GM12865 (cell line): ENCODE measurements at regions not wholly inside any gene's neighbourhood (a gene's known extent, or its start where the extent isn't known, plus 50 kb on each side); places are given as distances from the start of the nearest gene placed in this dataset.

ENCODE experiments used
- DNase-seq: peaks from one replicate; pipeline ENCODE4 v3.0.0; 2010; ENCODE audit warnings: low read depth
- H3K4me3 ChIP-seq: 2 replicates; pipeline ENCODE4 v1.5.1; 2011; ENCODE audit warnings: mild to moderate bottlenecking, low read depth, low read length, control low read depth
- TF ChIP-seq, protein P1 (sequence below): IDR thresholded peaks from 2 replicates; pipeline ENCODE4 v1.5.1; 2011; ENCODE audit warnings: low read length, control low read depth, low read depth, inconsistent platforms; ENCODE audit not compliant: insufficient read depth; ENCODE audit errors: missing control alignments

DNA sequence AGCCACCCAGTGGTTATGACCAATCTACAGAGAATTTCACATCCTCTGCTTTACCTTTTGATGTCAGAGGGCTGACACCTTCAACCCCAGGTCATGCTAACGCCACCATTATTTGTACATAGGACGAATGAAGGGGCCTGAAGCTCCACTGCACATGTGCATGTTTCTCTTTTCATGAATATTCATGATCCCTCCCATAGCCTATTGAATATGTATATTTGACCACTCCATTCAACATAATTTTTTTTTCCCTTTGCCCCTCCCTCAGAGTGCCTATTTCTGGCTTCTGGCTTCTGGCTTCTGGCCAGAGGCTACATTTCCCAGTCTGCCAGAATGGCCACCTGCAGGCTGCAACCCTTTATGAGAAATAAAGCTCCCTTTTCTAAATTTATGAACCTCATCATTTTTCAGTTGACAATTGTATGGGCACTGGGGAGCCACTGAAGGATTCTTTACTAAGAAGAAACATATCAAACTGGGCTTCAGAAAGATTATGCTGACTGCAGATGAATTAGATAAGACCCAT lies 406.7 kb downstream of the SIPA1L2 start:
- H3K4me3 ChIP-seq: no peak overlapping the region
- DNase-seq: no peak
- TF ChIP-seq, protein P1, sequence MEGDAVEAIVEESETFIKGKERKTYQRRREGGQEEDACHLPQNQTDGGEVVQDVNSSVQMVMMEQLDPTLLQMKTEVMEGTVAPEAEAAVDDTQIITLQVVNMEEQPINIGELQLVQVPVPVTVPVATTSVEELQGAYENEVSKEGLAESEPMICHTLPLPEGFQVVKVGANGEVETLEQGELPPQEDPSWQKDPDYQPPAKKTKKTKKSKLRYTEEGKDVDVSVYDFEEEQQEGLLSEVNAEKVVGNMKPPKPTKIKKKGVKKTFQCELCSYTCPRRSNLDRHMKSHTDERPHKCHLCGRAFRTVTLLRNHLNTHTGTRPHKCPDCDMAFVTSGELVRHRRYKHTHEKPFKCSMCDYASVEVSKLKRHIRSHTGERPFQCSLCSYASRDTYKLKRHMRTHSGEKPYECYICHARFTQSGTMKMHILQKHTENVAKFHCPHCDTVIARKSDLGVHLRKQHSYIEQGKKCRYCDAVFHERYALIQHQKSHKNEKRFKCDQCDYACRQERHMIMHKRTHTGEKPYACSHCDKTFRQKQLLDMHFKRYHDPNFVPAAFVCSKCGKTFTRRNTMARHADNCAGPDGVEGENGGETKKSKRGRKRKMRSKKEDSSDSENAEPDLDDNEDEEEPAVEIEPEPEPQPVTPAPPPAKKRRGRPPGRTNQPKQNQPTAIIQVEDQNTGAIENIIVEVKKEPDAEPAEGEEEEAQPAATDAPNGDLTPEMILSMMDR: no peak

DNA sequence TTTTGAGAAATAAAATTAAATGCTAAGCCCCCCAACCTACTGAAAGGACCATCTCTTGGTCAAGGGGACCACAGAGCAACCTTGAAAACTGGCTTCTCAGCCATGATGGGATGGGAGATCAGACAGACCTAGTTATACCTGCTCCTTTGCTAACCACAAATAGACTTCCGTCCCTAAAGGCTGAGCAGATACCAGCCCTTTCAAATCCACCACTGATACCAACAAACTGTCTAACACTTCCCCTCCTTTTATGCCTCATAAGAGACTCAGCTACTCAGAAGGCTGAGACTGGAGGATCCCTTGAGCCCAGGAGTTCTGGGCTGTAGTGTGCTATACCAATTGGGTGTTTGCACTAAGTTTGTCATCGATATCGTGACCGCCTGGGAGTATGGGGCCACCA lies 407.3 kb downstream of the SIPA1L2 start:
- DNase-seq: no peak
- TF ChIP-seq, protein P1: no peak
- H3K4me3 ChIP-seq: no peak overlapping the region

DNA sequence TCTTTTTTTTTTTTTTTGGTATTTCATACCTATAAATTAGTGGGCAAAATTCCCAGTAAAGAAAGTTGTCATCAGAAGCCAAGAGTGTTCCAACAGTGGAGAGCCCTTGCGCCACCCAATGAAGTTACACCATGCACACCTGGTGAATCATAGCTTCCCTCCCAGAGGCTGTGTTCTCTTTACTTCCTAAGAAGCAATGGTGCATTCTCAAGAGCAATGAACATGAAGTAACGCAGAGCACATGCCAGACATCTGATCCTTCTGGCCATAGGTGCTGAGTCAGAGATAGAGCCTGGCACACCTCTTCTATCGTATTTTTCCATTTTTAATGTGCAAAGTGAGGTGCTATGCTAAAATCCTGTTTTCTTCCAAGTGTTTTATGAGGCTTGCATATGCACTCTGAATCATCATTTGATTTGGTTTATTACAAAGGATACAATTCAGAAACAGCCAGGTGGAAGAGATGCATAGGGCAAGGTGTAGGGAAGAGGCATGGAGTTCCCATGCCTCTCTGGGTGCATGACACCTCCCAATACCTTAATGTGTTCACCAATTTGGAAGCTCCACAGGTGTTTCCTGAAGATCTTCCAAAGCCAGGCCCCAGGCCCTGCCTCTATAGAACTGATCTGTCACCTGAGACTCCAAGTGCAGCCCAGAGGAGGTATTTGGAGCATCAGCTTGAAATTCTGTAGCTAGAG lies 408.0 kb downstream of the SIPA1L2 start:
- no peak overlapping the region for H3K4me3 ChIP-seq
- TF ChIP-seq, protein P1: no peak
- DNase-seq: no peak

DNA sequence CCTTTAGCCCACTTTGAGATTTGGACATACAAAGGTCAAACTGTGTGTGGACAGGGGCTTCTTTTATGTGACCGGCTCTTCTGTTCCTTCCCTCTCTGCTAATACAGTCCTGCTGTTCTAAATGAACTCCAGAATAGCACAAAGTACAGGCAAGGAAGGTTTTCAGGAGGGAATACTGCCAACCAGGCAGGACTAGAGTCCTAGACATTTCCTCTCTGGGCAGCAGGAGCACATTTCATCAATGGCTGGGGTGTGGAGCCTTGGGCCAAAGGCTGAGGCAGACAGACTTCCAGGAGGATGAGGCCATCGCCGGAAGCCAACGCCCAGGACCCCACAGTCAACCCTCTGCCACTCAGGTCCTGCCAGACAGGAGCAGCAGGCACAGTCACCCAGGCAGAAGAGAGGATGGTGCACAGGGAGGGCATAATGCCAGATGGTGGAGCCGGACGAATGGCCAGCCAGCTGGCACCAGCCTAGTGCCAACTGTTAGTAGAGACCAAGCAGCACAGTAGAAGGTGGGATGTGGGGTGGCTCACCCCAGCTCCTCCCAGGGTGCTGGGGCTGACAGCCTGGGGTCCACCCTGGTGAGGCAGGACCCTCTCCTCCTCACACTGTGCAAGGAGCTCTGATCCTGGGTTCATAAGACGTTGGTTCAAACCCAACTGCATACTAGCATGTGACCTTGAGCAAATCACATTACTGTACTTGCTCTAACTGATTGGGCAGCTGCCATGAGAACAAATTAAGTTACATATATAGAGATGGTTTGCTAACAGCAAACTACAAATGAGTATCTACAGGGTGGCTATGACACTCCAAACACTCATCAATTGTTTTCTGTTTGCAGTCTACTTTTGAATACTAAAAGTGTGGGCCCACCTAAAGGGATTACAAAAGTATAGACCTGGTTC lies 410.7 kb downstream of the SIPA1L2 start:
- TF ChIP-seq, protein P1: no peak
- DNase-seq: no peak
- no peak overlapping the region for H3K4me3 ChIP-seq

DNA sequence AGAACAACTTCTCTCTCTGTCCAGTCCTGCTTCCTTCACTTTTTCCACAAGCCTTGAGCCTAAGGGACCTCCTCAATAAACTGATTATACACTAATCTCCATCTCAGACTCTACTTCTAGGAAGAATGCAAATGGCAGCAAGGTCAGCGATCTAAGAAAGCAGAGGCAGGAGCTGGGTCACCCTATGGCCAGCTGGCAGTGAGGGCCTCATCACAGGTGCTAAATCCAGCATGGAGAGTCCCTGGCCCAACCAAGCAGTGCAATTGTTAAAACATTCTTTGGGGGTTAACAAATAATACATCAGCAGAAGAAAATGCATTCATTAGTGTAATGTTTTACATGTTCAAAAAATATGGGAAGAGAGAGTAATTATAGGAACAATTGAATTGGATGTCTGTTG lies 416.0 kb downstream of the SIPA1L2 start:
- no peak overlapping the region for H3K4me3 ChIP-seq
- no peak for DNase-seq
- TF ChIP-seq, protein P1: no peak

DNA sequence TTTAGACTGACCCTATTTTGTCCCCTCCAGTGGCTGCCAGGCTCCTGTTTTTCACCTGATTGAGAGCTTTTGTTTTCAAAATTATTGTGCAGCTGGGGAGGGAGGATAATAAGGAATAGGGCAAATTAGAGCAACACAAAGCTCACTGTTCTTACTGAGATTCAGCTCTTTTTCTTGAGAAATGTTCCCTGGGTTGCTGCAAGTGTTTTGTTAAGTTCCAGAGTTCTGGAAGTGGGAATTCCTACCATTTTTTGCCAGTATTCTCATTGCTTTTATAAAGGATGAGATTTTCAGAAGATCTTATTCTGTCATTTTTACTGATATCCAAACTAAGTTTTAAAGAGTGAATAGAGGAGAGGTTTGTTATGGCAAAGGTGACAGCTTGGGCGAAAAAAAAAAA lies 417.7 kb downstream of the SIPA1L2 start:
- TF ChIP-seq, protein P1: no peak
- no peak overlapping the region for H3K4me3 ChIP-seq
- DNase-seq: no peak

DNA sequence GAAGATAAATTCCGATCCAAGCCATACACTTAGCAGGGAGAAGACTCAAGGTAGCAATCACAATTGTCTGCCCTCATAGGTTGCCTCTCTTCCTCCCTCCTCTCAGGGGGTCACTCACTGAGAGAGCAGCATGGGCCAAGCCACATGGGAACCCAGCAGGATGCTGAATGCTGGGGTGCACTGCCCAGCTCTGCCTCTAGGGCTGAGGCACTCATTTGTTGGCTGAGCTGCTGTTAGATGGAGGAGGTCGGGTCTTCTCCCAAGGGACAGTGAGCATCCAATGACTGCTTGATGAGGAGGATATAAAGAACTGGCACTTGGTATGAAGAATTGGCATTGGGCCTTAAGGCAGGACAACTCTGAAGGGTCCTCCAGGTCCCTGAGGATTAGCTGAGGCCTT lies 418.8 kb downstream of the SIPA1L2 start:
- DNase-seq: peak; percentile 5
- TF ChIP-seq, protein P1: peak; percentile 49
- no peak overlapping the region for H3K4me3 ChIP-seq
